Uterus (tissue), 2 donors: ENCODE measurements at regions not wholly inside any gene's neighbourhood (a gene's known extent, or its start where the extent isn't known, plus 50 kb on each side); places are given as distances from the start of the nearest gene placed in this dataset.

Experiments used
- CTCF ChIP-seq, 4 experiments: fragments of 200-600 bp in 2 of 4; fragments of 450-650 bp in 2 of 4; sonication (generic) in 2 of 4; IDR thresholded peaks; one replicate each; pipeline ENCODE4 v1.5.1; 2016 to 2019; ENCODE audit warnings: antibody characterized with exemption in 4 of 4, mild to moderate bottlenecking in 2 of 4, moderate library complexity in 1 of 4
- POLR2A ChIP-seq, 2 donors: fragments of 450-650 bp; IDR thresholded peaks; one replicate each; pipeline ENCODE4 v1.6.1; 2016; ENCODE audit warnings: antibody characterized with exemption in 2 of 2, mild to moderate bottlenecking in 1 of 2, moderate library complexity in 1 of 2

- no peak for TF ChIP-seq CTCF (IDR thresholded peaks at IDR 0.05)
- TF ChIP-seq POLR2A (IDR thresholded peaks at IDR 0.05) = no peak
Observed at GRCh38 chr3:30198162-30198561, 408.2 kb upstream of the TGFBR2 start.
